WTC11 (cell line): ENCODE measurements at regions not wholly inside any gene's neighbourhood (a gene's known extent, or its start where the extent isn't known, plus 50 kb on each side); places are given as distances from the start of the nearest gene placed in this dataset.

ENCODE experiments used
- NR2C2 ChIP-seq: sonication (generic); formaldehyde crosslinking; IDR thresholded peaks from 2 replicates; pipeline ENCODE4 v1.8.0; 2022; ENCODE audit warnings: mild to moderate bottlenecking, missing genetic modification reagents
- SP1 ChIP-seq: sonication (generic); formaldehyde crosslinking; conservative IDR thresholded peaks from 2 replicates; pipeline ENCODE4 v1.8.1; 2022; ENCODE audit warnings: missing genetic modification reagents
- TF ChIP-seq, protein P1 (sequence below): sonication (generic); formaldehyde crosslinking; IDR thresholded peaks from 2 replicates; pipeline ENCODE4 v1.8.1; 2023; ENCODE audit warnings: mild to moderate bottlenecking, missing genetic modification reagents, moderate library complexity

- TF ChIP-seq SP1 (CRISPR knock-in tag) (no peak), NR2C2 (CRISPR knock-in tag) (no peak)
- TF ChIP-seq, protein P1, sequence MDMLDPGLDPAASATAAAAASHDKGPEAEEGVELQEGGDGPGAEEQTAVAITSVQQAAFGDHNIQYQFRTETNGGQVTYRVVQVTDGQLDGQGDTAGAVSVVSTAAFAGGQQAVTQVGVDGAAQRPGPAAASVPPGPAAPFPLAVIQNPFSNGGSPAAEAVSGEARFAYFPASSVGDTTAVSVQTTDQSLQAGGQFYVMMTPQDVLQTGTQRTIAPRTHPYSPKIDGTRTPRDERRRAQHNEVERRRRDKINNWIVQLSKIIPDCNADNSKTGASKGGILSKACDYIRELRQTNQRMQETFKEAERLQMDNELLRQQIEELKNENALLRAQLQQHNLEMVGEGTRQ: no peak
These were observed 169.1 kb upstream of the CTNNB1 start for GRCh38 chr3:41030220-41030619.
